Lung (tissue), 11 donors: ENCODE measurements at regions not wholly inside any gene's neighbourhood (a gene's known extent, or its start where the extent isn't known, plus 50 kb on each side); places are given as distances from the start of the nearest gene placed in this dataset.

Source experiments
- ATAC-seq: fragments of 200-7000 bp; cut with Tn5 transposase; one replicate; pipeline ENCODE4 v1.9.1; 2020; ENCODE audit warnings: moderate number of reproducible peaks; ENCODE audit not compliant: insufficient read depth, low FRiP score
- DNase-seq, 3 donors: peaks; one replicate each; pipeline ENCODE4 v3.0.0-alpha.2; 2013 to 2017
- H3K27ac ChIP-seq, 2 donors: one replicate each; pipeline ENCODE4 v1.5.1; 2013; ENCODE audit warnings: mild to moderate bottlenecking in 2 of 2, moderate library complexity in 2 of 2, control low read depth in 1 of 2, inconsistent platforms in 1 of 2, low read depth in 1 of 2, low read length in 1 of 2
- H3K27me3 ChIP-seq, 3 donors: one replicate each; pipeline ENCODE4 v1.5.1; 2013; ENCODE audit warnings: low read length in 2 of 3; ENCODE audit not compliant: control insufficient read depth in 3 of 3, insufficient read depth in 3 of 3
- H3K36me3 ChIP-seq, 4 donors: one replicate each; pipeline ENCODE4 v1.5.1; 2013; ENCODE audit warnings: low read length in 4 of 4, mild to moderate bottlenecking in 1 of 4, moderate library complexity in 1 of 4; ENCODE audit not compliant: control insufficient read depth in 4 of 4, insufficient read depth in 4 of 4
- H3K4me1 ChIP-seq, 5 donors: one replicate each; pipeline ENCODE4 v1.5.1; 2013; ENCODE audit warnings: low read length in 5 of 5, mild to moderate bottlenecking in 2 of 5, moderate library complexity in 1 of 5; ENCODE audit not compliant: control insufficient read depth in 5 of 5, insufficient read depth in 5 of 5
- H3K4me3 ChIP-seq: one replicate; pipeline ENCODE4 v1.5.1; 2013; ENCODE audit warnings: mild to moderate bottlenecking, control low read depth, moderate library complexity
- H3K9ac ChIP-seq, 2 donors: one replicate each; pipeline ENCODE4 v1.5.1; 2013; ENCODE audit warnings: low read length in 2 of 2, control low read depth in 1 of 2; ENCODE audit not compliant: insufficient read depth in 1 of 2
- H3K9me3 ChIP-seq, 4 donors: one replicate each; pipeline ENCODE4 v1.5.1; 2013; ENCODE audit warnings: low read length in 3 of 4, mild to moderate bottlenecking in 1 of 4, moderate library complexity in 1 of 4; ENCODE audit not compliant: control insufficient read depth in 4 of 4, insufficient read depth in 3 of 4
- CTCF ChIP-seq: IDR thresholded peaks from 2 replicates; pipeline ENCODE4 v1.5.1; 2012; ENCODE audit warnings: mild to moderate bottlenecking; ENCODE audit errors: control extremely low read depth, extremely low read depth
- WGBS, 2 donors: extraction: QIAGEN DNeasy Blood & Tissue Kit; methylation state at CpG; one replicate each; pipeline ENCODE4 v1.1.7; 2013; 5-methylcytosine and 5-hydroxymethylcytosine counted together
- donor health status: control.
- donor health status: control.
- donor health status: Bipolar disorder and iron deficiency.
- donor health status: healthy.
- donor health status: DM: yes; HTN: yes; CAD: no.

- DNase-seq = no peak
- no peak overlapping the region for H3K4me3 ChIP-seq
- no peak for TF ChIP-seq CTCF
- H3K9ac ChIP-seq = no peak overlapping the region
- peaks cover 0 to 1% (median 0%) of the 10 kb centered on the region in 4 donors for H3K9me3 ChIP-seq
- H3K27me3 ChIP-seq = no peaks in the 10 kb centered on the region
- no peaks in the 10 kb centered on the region for H3K4me1 ChIP-seq
- ATAC-seq = no peak
- WGBS, 2 donors = 87 to 92% methylated on average over 16 of the region's 16 CpGs
- H3K27ac ChIP-seq = no peak overlapping the region
- no peaks in the 10 kb centered on the region for H3K36me3 ChIP-seq
Measured at GRCh38 chr15:93505506-93505905, 416.5 kb upstream of the RGMA start.

- no peaks in the 10 kb centered on the region for H3K4me1 ChIP-seq
- H3K9ac ChIP-seq = no peak overlapping the region
- no peak for TF ChIP-seq CTCF
- DNase-seq (no peak), ATAC-seq (no peak)
- H3K9me3 ChIP-seq = no peaks in the 10 kb centered on the region
- no peak overlapping the region for H3K4me3 ChIP-seq
- no peaks in the 10 kb centered on the region for H3K36me3 ChIP-seq
- 69 to 81% methylated on average over 2 of the region's 2 CpGs for WGBS, 2 donors
- no peaks in the 10 kb centered on the region for H3K27me3 ChIP-seq
- H3K27ac ChIP-seq = no peak overlapping the region
Measured at GRCh38 chr15:93501946-93502345, 412.9 kb upstream of the RGMA start.

GRCh38 chr15:93500155-93500554, 411.1 kb upstream of the RGMA start:
- WGBS, 2 donors = 39 to 55% methylated on average over 2 of the region's 2 CpGs
- ATAC-seq (no peak), DNase-seq (no peak)
- Histone ChIP-seq H3K9me3 (no peaks in the 10 kb centered on the region), H3K27me3 (no peaks in the 10 kb centered on the region), H3K9ac (no peak overlapping the region), H3K36me3 (no peaks in the 10 kb centered on the region), H3K27ac (no peak overlapping the region), H3K4me3 (no peak overlapping the region), H3K4me1 (no peaks in the 10 kb centered on the region)
- no peak for TF ChIP-seq CTCF

GRCh38 chr15:93497291-93497690, 408.3 kb upstream of the RGMA start:
- DNase-seq = no peak
- no peak overlapping the region for H3K27ac ChIP-seq
- no peak overlapping the region for H3K9ac ChIP-seq
- WGBS, 2 donors = 63 to 82% methylated on average over 2 of the region's 2 CpGs
- no peak for TF ChIP-seq CTCF
- no peak overlapping the region for H3K4me3 ChIP-seq
- H3K9me3 ChIP-seq = no peaks in the 10 kb centered on the region
- no peak for ATAC-seq
- no peaks in the 10 kb centered on the region for H3K36me3 ChIP-seq
- no peaks in the 10 kb centered on the region for H3K4me1 ChIP-seq
- no peaks in the 10 kb centered on the region for H3K27me3 ChIP-seq
